B cell (primary cell): ENCODE measurements at regions not wholly inside any gene's neighbourhood (a gene's known extent, or its start where the extent isn't known, plus 50 kb on each side); places are given as distances from the start of the nearest gene placed in this dataset.

ENCODE experiments used
- ATAC-seq: fragments of 200-7000 bp; cut with Tn5 transposase; one replicate; pipeline ENCODE4 v1.10.0; 2021; ENCODE audit warnings: low read depth, mild to moderate bottlenecking, moderate number of reproducible peaks, moderate library complexity
- CTCF ChIA-PET: fragments of 350-600 bp; sonication (Branson Sonifier 250); formaldehyde crosslinking; loops from one replicate; lab custom pipeline; 2021; ENCODE audit warnings: antibody characterized with exemption, inconsistent platforms; lab: Charles Lee
- POLR2A ChIA-PET: fragments of 350-600 bp; sonication (Branson Sonifier 250); formaldehyde crosslinking; loops from one replicate; lab custom pipeline; 2021; ENCODE audit warnings: antibody characterized with exemption; lab: Charles Lee
- DNase-seq: peaks from one replicate; pipeline ENCODE4 v3.0.0; 2013
- H2AFZ ChIP-seq: 2 replicates; pipeline ENCODE4 v1.6.1; 2012; ENCODE audit warnings: mild to moderate bottlenecking, low read depth, low read length; ENCODE audit not compliant: insufficient read depth, poor library complexity, severe bottlenecking
- H3K27ac ChIP-seq, 2 donors: 1 replicate in 1 of 2; 2 replicates in 1 of 2; pipeline ENCODE4 v1.5.1; 2012 to 2013; ENCODE audit warnings: low read length in 2 of 2, mild to moderate bottlenecking in 2 of 2, moderate library complexity in 1 of 2
- H3K27me3 ChIP-seq, 4 experiments: fragments of 200-600 bp in 1 of 4; sonication (generic) in 1 of 4; replicated peaks in 1 of 4; 1 replicate in 2 of 4; 2 replicates in 2 of 4; pipeline versions ENCODE4 v1.6.1 to v1.7.0; 2013 to 2016; ENCODE audit warnings: low read length in 3 of 4, mild to moderate bottlenecking in 2 of 4, mixed read lengths in 1 of 4, moderate library complexity in 1 of 4; ENCODE audit not compliant: insufficient read depth in 4 of 4, control insufficient read depth in 3 of 4; ENCODE audit errors: control extremely low read depth in 1 of 4
- H3K36me3 ChIP-seq, 2 experiments: replicated peaks in 1 of 2; 1 replicate in 1 of 2; 2 replicates in 1 of 2; pipeline versions ENCODE4 v1.6.1 to v1.7.1; 2013; ENCODE audit warnings: low read length in 1 of 2; ENCODE audit not compliant: insufficient read depth in 2 of 2, control insufficient read depth in 1 of 2; ENCODE audit errors: control extremely low read depth in 1 of 2, extremely low read depth in 1 of 2
- H3K4me1 ChIP-seq, 2 donors: fragments of 200-600 bp in 1 of 2; sonication (generic) in 1 of 2; 1 replicate in 1 of 2; 2 replicates in 1 of 2; pipeline versions ENCODE4 v1.5.1 to v1.6.1; 2013 to 2017; ENCODE audit warnings: low read length in 2 of 2; ENCODE audit not compliant: control insufficient read depth in 2 of 2, insufficient read depth in 2 of 2
- H3K4me2 ChIP-seq: replicated peaks from 2 replicates; pipeline ENCODE3; 2012; ENCODE audit warnings: mild to moderate bottlenecking, low read depth, low read length; ENCODE audit not compliant: poor library complexity, severe bottlenecking
- H3K4me3 ChIP-seq, 5 experiments: fragments of 200-600 bp in 1 of 5; sonication (generic) in 1 of 5; 1 replicate in 3 of 5; 2 replicates in 2 of 5; pipeline versions ENCODE4 v1.5.1 to v1.7.0; 2011 to 2016; ENCODE audit warnings: low read length in 4 of 5, mild to moderate bottlenecking in 4 of 5, low read depth in 2 of 5, control low read depth in 1 of 5, moderate library complexity in 1 of 5; ENCODE audit not compliant: insufficient read depth in 1 of 5; ENCODE audit errors: control extremely low read depth in 1 of 5, extremely low read depth in 1 of 5
- H3K79me2 ChIP-seq: fragments of 200-600 bp; sonication (generic); one replicate; pipeline ENCODE4 v1.6.0; 2016; ENCODE audit warnings: low read length; ENCODE audit not compliant: control insufficient read depth, insufficient read depth
- H3K9ac ChIP-seq: fragments of 200-600 bp; sonication (generic); 2 replicates; pipeline ENCODE4 v1.6.1; 2017; ENCODE audit warnings: mild to moderate bottlenecking, low read length, moderate library complexity
- H3K9me3 ChIP-seq, 3 donors: one replicate each; pipeline versions ENCODE4 v1.6.1 to v1.7.1; 2013; ENCODE audit warnings: low read length in 2 of 3; ENCODE audit not compliant: control insufficient read depth in 2 of 3, insufficient read depth in 1 of 3; ENCODE audit errors: control extremely low read depth in 1 of 3
- H4K20me1 ChIP-seq: 2 replicates; pipeline ENCODE4 v1.6.0; 2012; ENCODE audit warnings: mild to moderate bottlenecking, low read length; ENCODE audit not compliant: insufficient read depth, control insufficient read depth, poor library complexity, severe bottlenecking
- H3K27ac Mint-ChIP-seq: one replicate; pipeline ENCODE4 v1.8.0; 2021; ENCODE audit warnings: mixed read lengths
- H3K27me3 Mint-ChIP-seq: one replicate; pipeline ENCODE4 v1.8.0; 2021; ENCODE audit warnings: mixed read lengths
- H3K4me1 Mint-ChIP-seq: one replicate; pipeline ENCODE4 v1.8.0; 2021; ENCODE audit warnings: mixed read lengths
- H3K4me3 Mint-ChIP-seq: one replicate; pipeline ENCODE4 v1.8.0; 2021; ENCODE audit warnings: mixed read lengths
- H3K9me3 Mint-ChIP-seq: one replicate; pipeline ENCODE4 v1.8.0; 2022; ENCODE audit warnings: mixed read lengths; ENCODE audit not compliant: insufficient read depth
- CTCF ChIP-seq: fragments of 200-600 bp; IDR thresholded peaks from one replicate; pipeline ENCODE4 v1.8.0; 2022; ENCODE audit warnings: antibody characterized with exemption, mild to moderate bottlenecking
- EZH2 ChIP-seq: IDR thresholded peaks from 2 replicates; pipeline ENCODE4 v1.6.1; 2012; ENCODE audit warnings: borderline replicate concordance, low read depth, mild to moderate bottlenecking, moderate library complexity, low read length; ENCODE audit not compliant: insufficient read depth, poor library complexity, severe bottlenecking
- WGBS: methylation state at CpG from one replicate; pipeline ENCODE4 v1.1.5; 2013; ENCODE audit warnings: missing lambda C conversion rate; ENCODE audit not compliant: insufficient coverage; 5-methylcytosine and 5-hydroxymethylcytosine counted together
- intact Hi-C: fragments of 100-400 bp; cut with micrococcal nuclease; formaldehyde crosslinking; loops from one replicate; pipeline ENCODE4 v1.10.0; 2022

- Histone ChIP-seq H3K27ac (no peak overlapping the region), H4K20me1 (no peaks in the 10 kb centered on the region), H3K4me3 (no peak overlapping the region), H3K4me1 (no peaks in the 10 kb centered on the region), H2AFZ (no peak overlapping the region), H3K9me3 (no peaks in the 10 kb centered on the region), H3K4me2 (no peak overlapping the region), H3K79me2 (no peaks in the 10 kb centered on the region), H3K27me3 (no peaks in the 10 kb centered on the region), H3K9ac (no peak overlapping the region), H3K36me3 (no peaks in the 10 kb centered on the region)
- CTCF ChIA-PET: no interaction called here
- no peaks in the 10 kb centered on the region for H3K4me1 Mint-ChIP-seq
- H3K27ac Mint-ChIP-seq: no peak overlapping the region
- POLR2A ChIA-PET: no interaction called here
- no peak overlapping the region for H3K4me3 Mint-ChIP-seq
- no peak for TF ChIP-seq CTCF
- no peak for TF ChIP-seq EZH2
- intact Hi-C loops: no loop called here
- ATAC-seq (no peak), DNase-seq (no peak)
- WGBS: 77% methylated on average over 2 of the region's 4 CpGs
- H3K9me3 Mint-ChIP-seq: peaks cover 3% of the 10 kb centered on the region
- no peaks in the 10 kb centered on the region for H3K27me3 Mint-ChIP-seq
Observed at GRCh38 chr3:25120665-25121064, 307.4 kb upstream of the RARB start.

GRCh38 chr3:25125201-25125600 lies 302.9 kb upstream of the RARB start:
- no peaks in the 10 kb centered on the region for H3K79me2 ChIP-seq
- WGBS: 95% methylated on average over 3 of the region's 4 CpGs
- Mint-ChIP-seq H3K4me3 (no peak overlapping the region), H3K9me3 (peaks cover 6% of the 10 kb centered on the region), H3K27me3 (no peaks in the 10 kb centered on the region), H3K27ac (no peak overlapping the region), H3K4me1 (no peaks in the 10 kb centered on the region)
- ATAC-seq (no peak), DNase-seq (no peak)
- H3K4me2 ChIP-seq: no peak overlapping the region
- peaks cover 0 to 4% (median 3%) of the 10 kb centered on the region in 3 donors for H3K9me3 ChIP-seq
- no peak overlapping the region for H3K4me3 ChIP-seq
- H3K36me3 ChIP-seq: no peaks in the 10 kb centered on the region
- H3K27me3 ChIP-seq: no peaks in the 10 kb centered on the region
- no peaks in the 10 kb centered on the region for H4K20me1 ChIP-seq
- TF ChIP-seq EZH2: no peak
- no peak for TF ChIP-seq CTCF
- H2AFZ ChIP-seq: no peak overlapping the region
- intact Hi-C loops: no loop called here
- H3K4me1 ChIP-seq: no peaks in the 10 kb centered on the region
- CTCF ChIA-PET: no interaction called here
- no peak overlapping the region for H3K9ac ChIP-seq
- no peak overlapping the region for H3K27ac ChIP-seq
- POLR2A ChIA-PET: no interaction called here
